HEK293 (cell line): ENCODE measurements at regions not wholly inside any gene's neighbourhood (a gene's known extent, or its start where the extent isn't known, plus 50 kb on each side); places are given as distances from the start of the nearest gene placed in this dataset.

Experiments
- CTCF ChIA-PET: fragments of 350-600 bp; formaldehyde crosslinking; extraction: SDS; loops from one replicate; lab custom pipeline; 2021; ENCODE audit warnings: antibody characterized with exemption; lab: Yijun Ruan, JAX
- POLR2A ChIA-PET: fragments of 300-600 bp; formaldehyde crosslinking; extraction: SDS; loops from one replicate; lab custom pipeline; 2020; ENCODE audit warnings: antibody characterized with exemption, inconsistent platforms; lab: Yijun Ruan, JAX
- H3K27ac ChIP-seq: fragments of 200-500 bp; sonication (Bioruptor generic); 2 replicates; pipeline ENCODE4 v1.5.1; 2014; ENCODE audit warnings: low read depth, low read length, control low read depth, inconsistent platforms; ENCODE audit errors: extremely low read depth
- H3K36me3 ChIP-seq, 2 experiments: fragments of 200-500 bp in 1 of 2; sonication (Bioruptor generic) in 1 of 2; 1 replicate in 1 of 2; 2 replicates in 1 of 2; pipeline ENCODE4 v1.5.1; 2014 to 2017; ENCODE audit warnings: inconsistent platforms in 2 of 2, low read length in 2 of 2; ENCODE audit not compliant: control insufficient read depth in 2 of 2, insufficient read depth in 1 of 2
- H3K4me1 ChIP-seq: fragments of 200-500 bp; sonication (Bioruptor generic); 2 replicates; pipeline ENCODE4 v1.5.1; 2014; ENCODE audit warnings: mild to moderate bottlenecking, low read length, inconsistent platforms; ENCODE audit not compliant: control insufficient read depth, insufficient read depth
- H3K4me3 ChIP-seq: 2 replicates; pipeline ENCODE4 v1.5.1; 2011; ENCODE audit warnings: low read depth, mild to moderate bottlenecking, control low read depth, low read length, moderate library complexity
- H3K9me3 ChIP-seq: fragments of 200-500 bp; sonication (Bioruptor generic); 2 replicates; pipeline ENCODE4 v1.5.1; 2014; ENCODE audit warnings: low read depth, low read length, inconsistent platforms; ENCODE audit not compliant: control insufficient read depth, insufficient read depth
- KLF9 ChIP-seq: fragments of 450-650 bp; formaldehyde crosslinking; IDR thresholded peaks from 2 replicates; pipeline ENCODE4 v1.5.1; 2016; ENCODE audit warnings: missing biosample characterization, missing genetic modification characterization, low read depth
- PRDM1 ChIP-seq: fragments of 450-650 bp; formaldehyde crosslinking; IDR thresholded peaks from 2 replicates; pipeline ENCODE4; 2016; ENCODE audit warnings: missing biosample characterization, missing genetic modification characterization
- SP3 ChIP-seq: fragments of 450-650 bp; formaldehyde crosslinking; IDR thresholded peaks from 2 replicates; pipeline ENCODE4 v1.5.1; 2016; ENCODE audit warnings: missing biosample characterization, missing genetic modification characterization
- TRIM28 ChIP-seq: IDR thresholded peaks from 2 replicates; pipeline ENCODE4 v1.6.1; 2011; ENCODE audit warnings: low read length, control low read depth, borderline replicate concordance
- WT1 ChIP-seq: fragments of 450-650 bp; formaldehyde crosslinking; IDR thresholded peaks from 2 replicates; pipeline ENCODE4 v1.5.1; 2016; ENCODE audit warnings: missing biosample characterization, missing genetic modification characterization
- ZBTB21 ChIP-seq: fragments of 450-650 bp; formaldehyde crosslinking; IDR thresholded peaks from 2 replicates; pipeline ENCODE4 v1.5.1; 2017; ENCODE audit warnings: missing biosample characterization, missing genetic modification characterization
- ZFP3 ChIP-seq: fragments of 450-650 bp; formaldehyde crosslinking; IDR thresholded peaks from 2 replicates; pipeline ENCODE4 v1.5.1; 2016; ENCODE audit warnings: low read depth, missing biosample characterization, missing genetic modification characterization
- ZFP37 ChIP-seq: fragments of 450-650 bp; formaldehyde crosslinking; IDR thresholded peaks from 2 replicates; pipeline ENCODE4 v1.5.1; 2016; ENCODE audit warnings: missing biosample characterization, missing genetic modification characterization
- ZFP41 ChIP-seq: fragments of 450-650 bp; formaldehyde crosslinking; IDR thresholded peaks from 2 replicates; pipeline ENCODE4 v1.5.1; 2016; ENCODE audit warnings: missing biosample characterization, missing genetic modification characterization, borderline replicate concordance
- ZNF132 ChIP-seq: fragments of 450-650 bp; formaldehyde crosslinking; IDR thresholded peaks from 2 replicates; pipeline ENCODE4 v1.5.1; 2017; ENCODE audit warnings: missing biosample characterization, missing genetic modification characterization, borderline replicate concordance
- ZNF174 ChIP-seq: fragments of 450-650 bp; formaldehyde crosslinking; IDR thresholded peaks from 2 replicates; pipeline ENCODE4 v1.5.0; 2017; ENCODE audit warnings: missing biosample characterization, mild to moderate bottlenecking, missing genetic modification characterization
- ZNF223 ChIP-seq: fragments of 450-650 bp; formaldehyde crosslinking; IDR thresholded peaks from 2 replicates; pipeline ENCODE4 v1.5.1; 2016; ENCODE audit warnings: missing biosample characterization, missing genetic modification characterization
- ZNF266 ChIP-seq: fragments of 450-650 bp; formaldehyde crosslinking; IDR thresholded peaks from 2 replicates; pipeline ENCODE4 v1.5.1; 2016; ENCODE audit warnings: missing biosample characterization, missing genetic modification characterization, low read depth
- ZNF292 ChIP-seq: fragments of 450-650 bp; formaldehyde crosslinking; IDR thresholded peaks from 2 replicates; pipeline ENCODE4 v1.5.1; 2016; ENCODE audit warnings: low read depth, missing biosample characterization, missing genetic modification characterization, borderline replicate concordance
- ZNF341 ChIP-seq: fragments of 450-650 bp; formaldehyde crosslinking; IDR thresholded peaks from 2 replicates; pipeline ENCODE4; 2016; ENCODE audit warnings: low read depth, missing biosample characterization, missing genetic modification characterization
- ZNF521 ChIP-seq: fragments of 450-650 bp; formaldehyde crosslinking; IDR thresholded peaks from 2 replicates; pipeline ENCODE4 v1.5.1; 2017; ENCODE audit warnings: missing biosample characterization, mild to moderate bottlenecking, missing genetic modification characterization
- ZNF558 ChIP-seq: fragments of 450-650 bp; formaldehyde crosslinking; IDR thresholded peaks from 2 replicates; pipeline ENCODE4 v1.5.1; 2016; ENCODE audit warnings: missing biosample characterization, missing genetic modification characterization
- ZNF621 ChIP-seq: fragments of 450-650 bp; formaldehyde crosslinking; IDR thresholded peaks from 2 replicates; pipeline ENCODE4 v1.5.1; 2017; ENCODE audit warnings: missing biosample characterization, missing genetic modification characterization
- ZNF623 ChIP-seq: fragments of 450-650 bp; formaldehyde crosslinking; IDR thresholded peaks from 2 replicates; pipeline ENCODE4 v1.5.1; 2016; ENCODE audit warnings: missing biosample characterization, missing genetic modification characterization
- ZNF629 ChIP-seq: fragments of 450-650 bp; formaldehyde crosslinking; IDR thresholded peaks from 2 replicates; pipeline ENCODE4 v1.5.1; 2017; ENCODE audit warnings: missing biosample characterization, missing genetic modification characterization
- ZSCAN30 ChIP-seq: fragments of 450-650 bp; IDR thresholded peaks from 2 replicates; pipeline ENCODE4 v1.5.1; 2018; ENCODE audit warnings: missing biosample characterization, mild to moderate bottlenecking, missing genetic modification characterization, moderate library complexity
- ZXDB ChIP-seq: fragments of 450-650 bp; formaldehyde crosslinking; IDR thresholded peaks from 2 replicates; pipeline ENCODE4 v1.5.1; 2016; ENCODE audit warnings: missing biosample characterization, missing genetic modification characterization
- TF ChIP-seq, protein P1 (sequence below): fragments of 450-650 bp; formaldehyde crosslinking; IDR thresholded peaks from 2 replicates; pipeline ENCODE4 v1.5.1; 2016; ENCODE audit warnings: missing biosample characterization, missing genetic modification characterization
- TF ChIP-seq, protein P2 (sequence below): fragments of 450-650 bp; formaldehyde crosslinking; IDR thresholded peaks from 2 replicates; pipeline ENCODE4 v1.5.1; 2016; ENCODE audit warnings: missing biosample characterization, missing genetic modification characterization
- TF ChIP-seq, protein P3 (sequence below): fragments of 450-650 bp; formaldehyde crosslinking; IDR thresholded peaks from 2 replicates; pipeline ENCODE4 v1.5.1; 2016; ENCODE audit warnings: missing biosample characterization, missing genetic modification characterization
- TF ChIP-seq, protein P4 (sequence below): fragments of 450-650 bp; formaldehyde crosslinking; IDR thresholded peaks from 2 replicates; pipeline ENCODE4 v1.5.1; 2016; ENCODE audit warnings: missing biosample characterization, missing genetic modification characterization
- TF ChIP-seq, protein P5 (sequence below): fragments of 450-650 bp; formaldehyde crosslinking; IDR thresholded peaks from 2 replicates; pipeline ENCODE4 v1.5.1; 2016; ENCODE audit warnings: missing biosample characterization, missing genetic modification characterization
- TF ChIP-seq, protein P6 (sequence below): IDR thresholded peaks from 2 replicates; pipeline ENCODE4 v1.6.1; 2011; ENCODE audit warnings: mild to moderate bottlenecking, low read depth, low read length, borderline replicate concordance

DNA sequence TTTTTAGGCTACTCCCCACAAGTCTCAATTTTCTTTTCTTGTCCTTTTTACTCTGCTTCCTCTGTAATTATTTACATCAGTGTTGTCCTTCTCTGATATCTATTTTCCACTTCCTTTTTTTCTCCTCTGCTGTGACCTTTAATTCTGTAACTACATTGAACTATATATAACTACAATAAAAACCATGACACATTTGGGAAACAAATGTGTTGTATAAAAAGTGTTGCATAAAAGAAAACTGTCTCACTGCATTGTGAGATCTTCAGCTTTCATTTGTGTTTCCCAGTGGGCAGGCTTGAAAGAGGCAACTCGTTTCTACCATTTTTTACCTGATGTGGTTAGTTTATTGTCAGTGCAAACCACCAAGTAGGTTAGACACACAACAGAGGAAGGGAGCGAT lies 483.9 kb upstream of the NRP1 start (continued):
- TF ChIP-seq, protein P1, sequence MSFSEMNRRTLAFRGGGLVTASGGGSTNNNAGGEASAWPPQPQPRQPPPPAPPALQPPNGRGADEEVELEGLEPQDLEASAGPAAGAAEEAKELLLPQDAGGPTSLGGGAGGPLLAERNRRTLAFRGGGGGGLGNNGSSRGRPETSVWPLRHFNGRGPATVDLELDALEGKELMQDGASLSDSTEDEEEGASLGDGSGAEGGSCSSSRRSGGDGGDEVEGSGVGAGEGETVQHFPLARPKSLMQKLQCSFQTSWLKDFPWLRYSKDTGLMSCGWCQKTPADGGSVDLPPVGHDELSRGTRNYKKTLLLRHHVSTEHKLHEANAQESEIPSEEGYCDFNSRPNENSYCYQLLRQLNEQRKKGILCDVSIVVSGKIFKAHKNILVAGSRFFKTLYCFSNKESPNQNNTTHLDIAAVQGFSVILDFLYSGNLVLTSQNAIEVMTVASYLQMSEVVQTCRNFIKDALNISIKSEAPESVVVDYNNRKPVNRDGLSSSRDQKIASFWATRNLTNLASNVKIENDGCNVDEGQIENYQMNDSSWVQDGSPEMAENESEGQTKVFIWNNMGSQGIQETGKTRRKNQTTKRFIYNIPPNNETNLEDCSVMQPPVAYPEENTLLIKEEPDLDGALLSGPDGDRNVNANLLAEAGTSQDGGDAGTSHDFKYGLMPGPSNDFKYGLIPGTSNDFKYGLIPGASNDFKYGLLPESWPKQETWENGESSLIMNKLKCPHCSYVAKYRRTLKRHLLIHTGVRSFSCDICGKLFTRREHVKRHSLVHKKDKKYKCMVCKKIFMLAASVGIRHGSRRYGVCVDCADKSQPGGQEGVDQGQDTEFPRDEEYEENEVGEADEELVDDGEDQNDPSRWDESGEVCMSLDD (tag by site-specific recombination): no peak
- TF ChIP-seq, protein P2, sequence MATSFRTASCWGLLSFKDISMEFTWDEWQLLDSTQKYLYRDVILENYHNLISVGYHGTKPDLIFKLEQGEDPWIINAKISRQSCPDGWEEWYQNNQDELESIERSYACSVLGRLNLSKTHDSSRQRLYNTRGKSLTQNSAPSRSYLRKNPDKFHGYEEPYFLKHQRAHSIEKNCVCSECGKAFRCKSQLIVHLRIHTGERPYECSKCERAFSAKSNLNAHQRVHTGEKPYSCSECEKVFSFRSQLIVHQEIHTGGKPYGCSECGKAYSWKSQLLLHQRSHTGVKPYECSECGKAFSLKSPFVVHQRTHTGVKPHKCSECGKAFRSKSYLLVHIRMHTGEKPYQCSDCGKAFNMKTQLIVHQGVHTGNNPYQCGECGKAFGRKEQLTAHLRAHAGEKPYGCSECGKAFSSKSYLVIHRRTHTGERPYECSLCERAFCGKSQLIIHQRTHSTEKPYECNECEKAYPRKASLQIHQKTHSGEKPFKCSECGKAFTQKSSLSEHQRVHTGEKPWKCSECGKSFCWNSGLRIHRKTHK (tag by site-specific recombination): no peak
- TF ChIP-seq WT1 (tag by site-specific recombination): no peak
- no peak for TF ChIP-seq ZNF558 (tag by site-specific recombination)

DNA sequence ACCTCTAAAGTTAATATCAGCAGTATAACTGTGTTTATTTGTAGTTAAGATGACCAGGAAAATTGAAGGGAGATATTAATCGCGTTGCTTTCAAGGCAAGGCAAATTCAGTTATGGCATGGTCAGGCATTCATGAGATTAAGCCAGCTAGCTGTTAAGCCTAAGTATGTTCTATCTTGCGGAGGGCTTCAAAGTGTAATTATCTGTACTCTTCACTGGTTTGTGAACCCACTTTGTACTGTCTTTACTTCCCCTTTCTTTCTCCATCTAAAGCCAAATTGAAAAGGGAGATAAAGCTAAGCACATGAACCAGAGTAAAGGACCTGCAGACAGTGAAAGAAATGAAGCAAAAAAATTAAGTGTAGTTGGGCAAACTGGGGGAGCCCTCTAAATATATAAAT lies 483.1 kb upstream of the NRP1 start:
- TF ChIP-seq ZNF266 (no peak), SP3 (tag by site-specific recombination) (no peak), ZSCAN30 (tag by site-specific recombination) (no peak), ZXDB (tag by site-specific recombination) (no peak), ZBTB21 (tag by site-specific recombination) (no peak), ZNF629 (no peak), ZNF521 (tag by site-specific recombination) (no peak), ZNF174 (tag by site-specific recombination) (no peak), TRIM28 (no peak), ZNF341 (no peak), KLF9 (tag by site-specific recombination) (no peak)
- TF ChIP-seq, protein P3, sequence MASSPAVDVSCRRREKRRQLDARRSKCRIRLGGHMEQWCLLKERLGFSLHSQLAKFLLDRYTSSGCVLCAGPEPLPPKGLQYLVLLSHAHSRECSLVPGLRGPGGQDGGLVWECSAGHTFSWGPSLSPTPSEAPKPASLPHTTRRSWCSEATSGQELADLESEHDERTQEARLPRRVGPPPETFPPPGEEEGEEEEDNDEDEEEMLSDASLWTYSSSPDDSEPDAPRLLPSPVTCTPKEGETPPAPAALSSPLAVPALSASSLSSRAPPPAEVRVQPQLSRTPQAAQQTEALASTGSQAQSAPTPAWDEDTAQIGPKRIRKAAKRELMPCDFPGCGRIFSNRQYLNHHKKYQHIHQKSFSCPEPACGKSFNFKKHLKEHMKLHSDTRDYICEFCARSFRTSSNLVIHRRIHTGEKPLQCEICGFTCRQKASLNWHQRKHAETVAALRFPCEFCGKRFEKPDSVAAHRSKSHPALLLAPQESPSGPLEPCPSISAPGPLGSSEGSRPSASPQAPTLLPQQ (tag by site-specific recombination): no peak
- TF ChIP-seq, protein P4, sequence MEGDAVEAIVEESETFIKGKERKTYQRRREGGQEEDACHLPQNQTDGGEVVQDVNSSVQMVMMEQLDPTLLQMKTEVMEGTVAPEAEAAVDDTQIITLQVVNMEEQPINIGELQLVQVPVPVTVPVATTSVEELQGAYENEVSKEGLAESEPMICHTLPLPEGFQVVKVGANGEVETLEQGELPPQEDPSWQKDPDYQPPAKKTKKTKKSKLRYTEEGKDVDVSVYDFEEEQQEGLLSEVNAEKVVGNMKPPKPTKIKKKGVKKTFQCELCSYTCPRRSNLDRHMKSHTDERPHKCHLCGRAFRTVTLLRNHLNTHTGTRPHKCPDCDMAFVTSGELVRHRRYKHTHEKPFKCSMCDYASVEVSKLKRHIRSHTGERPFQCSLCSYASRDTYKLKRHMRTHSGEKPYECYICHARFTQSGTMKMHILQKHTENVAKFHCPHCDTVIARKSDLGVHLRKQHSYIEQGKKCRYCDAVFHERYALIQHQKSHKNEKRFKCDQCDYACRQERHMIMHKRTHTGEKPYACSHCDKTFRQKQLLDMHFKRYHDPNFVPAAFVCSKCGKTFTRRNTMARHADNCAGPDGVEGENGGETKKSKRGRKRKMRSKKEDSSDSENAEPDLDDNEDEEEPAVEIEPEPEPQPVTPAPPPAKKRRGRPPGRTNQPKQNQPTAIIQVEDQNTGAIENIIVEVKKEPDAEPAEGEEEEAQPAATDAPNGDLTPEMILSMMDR (tag by site-specific recombination): no peak
- TF ChIP-seq, protein P5, sequence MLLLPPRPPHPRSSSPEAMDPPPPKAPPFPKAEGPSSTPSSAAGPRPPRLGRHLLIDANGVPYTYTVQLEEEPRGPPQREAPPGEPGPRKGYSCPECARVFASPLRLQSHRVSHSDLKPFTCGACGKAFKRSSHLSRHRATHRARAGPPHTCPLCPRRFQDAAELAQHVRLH: no peak
- TF ChIP-seq, all 188 proteins: peak for 0
- CTCF ChIA-PET: no interaction called here

DNA sequence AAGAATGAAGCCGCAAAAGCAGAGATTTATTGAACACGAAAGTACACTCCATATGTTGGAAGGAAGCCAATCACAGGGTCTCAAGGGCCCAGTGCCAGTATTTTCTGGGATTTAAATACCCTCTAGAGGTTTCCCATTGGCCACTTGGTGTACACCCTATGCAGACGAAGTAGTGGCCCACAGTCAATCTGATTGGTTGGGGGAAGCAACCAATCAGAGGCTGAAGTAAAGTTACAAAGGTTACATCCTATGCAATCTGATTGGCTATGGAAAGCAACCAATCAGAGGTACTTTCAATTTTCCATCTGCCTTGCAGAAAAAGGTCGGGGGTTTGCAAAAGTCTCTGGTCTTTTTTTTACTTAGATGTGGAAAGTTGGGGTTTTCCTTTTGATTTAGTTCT lies 481.3 kb upstream of the NRP1 start:
- ChIA-PET POLR2A (no interaction called here), CTCF (no interaction called here)
- no peak for TF ChIP-seq ZNF623
- no peak for TF ChIP-seq ZFP3 (tag by site-specific recombination)
- TF ChIP-seq ZNF132 (tag by site-specific recombination): no peak
- no peak for TF ChIP-seq ZNF292
- TF ChIP-seq SP3 (tag by site-specific recombination): no peak
- no peak for TF ChIP-seq ZNF629
- TF ChIP-seq, protein P6, sequence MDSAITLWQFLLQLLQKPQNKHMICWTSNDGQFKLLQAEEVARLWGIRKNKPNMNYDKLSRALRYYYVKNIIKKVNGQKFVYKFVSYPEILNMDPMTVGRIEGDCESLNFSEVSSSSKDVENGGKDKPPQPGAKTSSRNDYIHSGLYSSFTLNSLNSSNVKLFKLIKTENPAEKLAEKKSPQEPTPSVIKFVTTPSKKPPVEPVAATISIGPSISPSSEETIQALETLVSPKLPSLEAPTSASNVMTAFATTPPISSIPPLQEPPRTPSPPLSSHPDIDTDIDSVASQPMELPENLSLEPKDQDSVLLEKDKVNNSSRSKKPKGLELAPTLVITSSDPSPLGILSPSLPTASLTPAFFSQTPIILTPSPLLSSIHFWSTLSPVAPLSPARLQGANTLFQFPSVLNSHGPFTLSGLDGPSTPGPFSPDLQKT: no peak
- TF ChIP-seq ZNF223: no peak
- no peak for TF ChIP-seq PRDM1 (tag by site-specific recombination)
- TF ChIP-seq ZFP37 (tag by site-specific recombination): no peak
- TF ChIP-seq ZFP41 (tag by site-specific recombination): no peak
- TF ChIP-seq ZNF621 (tag by site-specific recombination): no peak

More for the DNA sequence above, 483.1 kb upstream of the NRP1 start:
- POLR2A ChIA-PET: no interaction called here
- no peaks in the 10 kb centered on the region for H3K9me3 ChIP-seq
- H3K4me3 ChIP-seq: no peak overlapping the region
- no peaks in the 10 kb centered on the region for H3K36me3 ChIP-seq
- H3K4me1 ChIP-seq: no peaks in the 10 kb centered on the region
- no peak overlapping the region for H3K27ac ChIP-seq

More for the DNA sequence above, 481.3 kb upstream of the NRP1 start:
- no peaks in the 10 kb centered on the region for H3K36me3 ChIP-seq
- H3K4me3 ChIP-seq: no peak overlapping the region
- no peaks in the 10 kb centered on the region for H3K9me3 ChIP-seq
- H3K4me1 ChIP-seq: no peaks in the 10 kb centered on the region
- H3K27ac ChIP-seq: no peak overlapping the region
